Esophagus muscularis mucosa (tissue), 4 donors: ENCODE measurements at regions not wholly inside any gene's neighbourhood (a gene's known extent, or its start where the extent isn't known, plus 50 kb on each side); places are given as distances from the start of the nearest gene placed in this dataset.

ENCODE experiments used
- DNase-seq: peaks from one replicate; pipeline ENCODE4 v3.0.0-alpha.2; 2017; ENCODE audit errors: extremely low spot score
- H3K27ac ChIP-seq, 4 donors: fragments of 200-600 bp; sonication (generic); replicated peaks in 1 of 4; 1 replicate in 3 of 4; 2 replicates in 1 of 4; pipeline ENCODE4 v1.5.1; 2016 to 2019; ENCODE audit warnings: mild to moderate bottlenecking in 1 of 4
- H3K27me3 ChIP-seq, 4 donors: fragments of 200-600 bp; sonication (generic); one replicate each; pipeline versions ENCODE4 v1.5.1 to v1.6.0; 2016 to 2019
- H3K36me3 ChIP-seq, 4 donors: fragments of 200-600 bp; sonication (generic); one replicate each; pipeline ENCODE4 v1.5.1; 2016 to 2019
- H3K4me1 ChIP-seq, 4 donors: fragments of 200-600 bp; sonication (generic); one replicate each; pipeline ENCODE4 v1.5.1; 2016 to 2019
- H3K4me3 ChIP-seq, 4 donors: fragments of 200-600 bp; sonication (generic); 1 replicate in 2 of 4; 2 replicates in 2 of 4; pipeline ENCODE4 v1.5.1; 2016 to 2019; ENCODE audit warnings: mild to moderate bottlenecking in 4 of 4, moderate library complexity in 1 of 4
- H3K9me3 ChIP-seq, 4 donors: fragments of 200-600 bp; sonication (generic); 1 replicate in 3 of 4; 2 replicates in 1 of 4; pipeline ENCODE4 v1.5.1; 2016 to 2019
- EP300 ChIP-seq: sonication (generic); formaldehyde crosslinking; IDR thresholded peaks from one replicate; pipeline ENCODE4 v1.6.1; 2017; ENCODE audit warnings: antibody characterized with exemption
- POLR2A ChIP-seq: fragments of 450-650 bp; IDR thresholded peaks from one replicate; pipeline ENCODE4 v1.6.1; 2017; ENCODE audit warnings: antibody characterized with exemption, moderate library complexity, mild to moderate bottlenecking, low read depth
- POLR2AphosphoS5 ChIP-seq, 2 donors: sonication (generic); formaldehyde crosslinking; IDR thresholded peaks; one replicate each; pipeline ENCODE4 v1.6.1; 2017; ENCODE audit warnings: antibody characterized with exemption in 2 of 2
- WGBS: methylation state at CpG from one replicate; pipeline ENCODE4 v1.1.5; 2018; 5-methylcytosine and 5-hydroxymethylcytosine counted together
- intact Hi-C: fragments of 100-400 bp; cut with DNase I; formaldehyde crosslinking; loops from one replicate; pipeline ENCODE4 v1.15.1; 2023
- TF ChIP-seq, protein P1 (sequence below), 3 experiments: fragments of 200-600 bp in 2 of 3; fragments of 450-650 bp in 1 of 3; sonication (generic) in 2 of 3; IDR thresholded peaks; one replicate each; pipeline ENCODE4 v1.5.1; 2017 to 2019; ENCODE audit warnings: antibody characterized with exemption in 3 of 3, mild to moderate bottlenecking in 2 of 3, moderate library complexity in 1 of 3

DNA sequence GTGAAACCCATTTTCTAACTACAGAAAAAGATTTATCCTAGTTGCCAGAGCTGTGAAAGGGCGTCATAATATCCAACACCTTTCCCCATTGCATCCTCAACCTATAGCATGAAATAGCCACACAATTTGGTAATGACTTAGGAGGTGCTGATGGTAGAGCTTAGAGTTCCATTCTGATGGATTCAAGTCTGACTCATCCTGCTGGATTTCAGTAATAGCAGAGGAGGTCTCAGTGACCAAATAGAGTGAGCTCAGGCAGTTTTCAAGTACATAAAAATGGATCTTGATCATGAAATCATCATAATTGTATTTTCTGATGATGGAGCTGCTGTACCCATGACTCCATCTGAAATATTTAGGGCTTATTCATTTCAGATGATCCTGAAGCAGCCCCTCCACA is 270.7 kb upstream of the KLHL29 start:
- intact Hi-C loops, result no loop called here
- 63% methylated on average over 1 of the region's 1 CpG for WGBS
- Histone ChIP-seq H3K4me3 (no peak overlapping the region), H3K36me3 (no peaks in the 10 kb centered on the region), H3K27me3 (no peaks in the 10 kb centered on the region), H3K4me1 (no peaks in the 10 kb centered on the region), H3K9me3 (peaks cover 0 to 2% (median 0%) of the 10 kb centered on the region in 4 donors), H3K27ac (no peak overlapping the region)
- TF ChIP-seq POLR2AphosphoS5 (IDR thresholded peaks at IDR 0.05), result no peak
- no peak for TF ChIP-seq POLR2A
- TF ChIP-seq, protein P1, sequence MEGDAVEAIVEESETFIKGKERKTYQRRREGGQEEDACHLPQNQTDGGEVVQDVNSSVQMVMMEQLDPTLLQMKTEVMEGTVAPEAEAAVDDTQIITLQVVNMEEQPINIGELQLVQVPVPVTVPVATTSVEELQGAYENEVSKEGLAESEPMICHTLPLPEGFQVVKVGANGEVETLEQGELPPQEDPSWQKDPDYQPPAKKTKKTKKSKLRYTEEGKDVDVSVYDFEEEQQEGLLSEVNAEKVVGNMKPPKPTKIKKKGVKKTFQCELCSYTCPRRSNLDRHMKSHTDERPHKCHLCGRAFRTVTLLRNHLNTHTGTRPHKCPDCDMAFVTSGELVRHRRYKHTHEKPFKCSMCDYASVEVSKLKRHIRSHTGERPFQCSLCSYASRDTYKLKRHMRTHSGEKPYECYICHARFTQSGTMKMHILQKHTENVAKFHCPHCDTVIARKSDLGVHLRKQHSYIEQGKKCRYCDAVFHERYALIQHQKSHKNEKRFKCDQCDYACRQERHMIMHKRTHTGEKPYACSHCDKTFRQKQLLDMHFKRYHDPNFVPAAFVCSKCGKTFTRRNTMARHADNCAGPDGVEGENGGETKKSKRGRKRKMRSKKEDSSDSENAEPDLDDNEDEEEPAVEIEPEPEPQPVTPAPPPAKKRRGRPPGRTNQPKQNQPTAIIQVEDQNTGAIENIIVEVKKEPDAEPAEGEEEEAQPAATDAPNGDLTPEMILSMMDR (IDR thresholded peaks at IDR 0.05), result no peak
- no peak for TF ChIP-seq EP300
- DNase-seq, result no peak

DNA sequence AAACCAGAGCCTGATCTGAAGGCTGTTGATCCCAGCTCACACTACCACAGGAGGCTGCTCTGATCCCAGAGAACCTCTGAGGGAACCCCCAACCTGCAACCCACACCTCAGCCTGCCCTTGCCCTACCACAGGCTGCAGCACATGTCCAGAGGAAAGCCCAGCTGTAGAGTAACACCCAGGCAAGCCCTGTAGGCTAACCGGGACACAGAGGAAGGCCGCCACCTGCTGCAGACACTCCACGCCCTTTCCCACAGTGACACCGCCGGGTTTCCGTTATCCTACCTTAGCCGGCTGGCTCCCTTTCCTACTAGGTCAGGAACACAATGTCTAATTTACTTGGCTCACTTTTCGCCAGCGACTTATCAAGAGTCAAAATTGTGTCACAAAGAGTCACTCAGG is 266.7 kb upstream of the KLHL29 start:
- Histone ChIP-seq H3K27me3 (no peaks in the 10 kb centered on the region), H3K9me3 (no peaks in the 10 kb centered on the region), H3K36me3 (no peaks in the 10 kb centered on the region), H3K27ac (no peak overlapping the region), H3K4me3 (no peak overlapping the region), H3K4me1 (no peaks in the 10 kb centered on the region)
- intact Hi-C loops, result no loop called here
- 96% methylated on average over 8 of the region's 9 CpGs for WGBS
- TF ChIP-seq, protein P1 (IDR thresholded peaks at IDR 0.05), result no peak
- TF ChIP-seq POLR2AphosphoS5 (IDR thresholded peaks at IDR 0.05) (no peak), POLR2A (no peak), EP300 (no peak)
- no peak for DNase-seq

DNA sequence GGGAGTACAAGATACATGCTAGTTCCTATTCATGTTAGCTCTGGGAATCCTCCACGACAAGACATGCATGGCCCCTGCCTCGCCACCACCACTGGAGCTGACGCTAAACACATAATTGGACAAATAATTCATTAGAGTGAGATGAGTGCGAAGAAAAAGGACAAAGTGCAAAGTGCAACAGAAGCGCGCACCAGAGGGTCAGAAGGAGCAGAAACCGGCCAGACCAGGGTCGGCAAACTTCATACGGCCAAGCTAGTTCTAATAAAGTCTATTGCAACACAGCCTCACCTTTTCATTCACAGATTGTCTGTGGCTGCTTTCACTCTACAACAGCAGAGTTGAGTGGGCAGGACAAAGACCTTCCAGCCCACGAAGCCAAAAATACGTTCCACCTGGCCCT is 266.1 kb upstream of the KLHL29 start:
- intact Hi-C loops, result no loop called here
- DNase-seq, result no peak
- no peak overlapping the region for H3K4me3 ChIP-seq
- no peaks in the 10 kb centered on the region for H3K4me1 ChIP-seq
- no peaks in the 10 kb centered on the region for H3K27me3 ChIP-seq
- WGBS, result 90% methylated on average over 11 of the region's 11 CpGs
- H3K27ac ChIP-seq, result no peak overlapping the region
- H3K9me3 ChIP-seq, result no peaks in the 10 kb centered on the region
- no peaks in the 10 kb centered on the region for H3K36me3 ChIP-seq
- TF ChIP-seq EP300, result no peak
- TF ChIP-seq, protein P1 (IDR thresholded peaks at IDR 0.05), result no peak

DNA sequence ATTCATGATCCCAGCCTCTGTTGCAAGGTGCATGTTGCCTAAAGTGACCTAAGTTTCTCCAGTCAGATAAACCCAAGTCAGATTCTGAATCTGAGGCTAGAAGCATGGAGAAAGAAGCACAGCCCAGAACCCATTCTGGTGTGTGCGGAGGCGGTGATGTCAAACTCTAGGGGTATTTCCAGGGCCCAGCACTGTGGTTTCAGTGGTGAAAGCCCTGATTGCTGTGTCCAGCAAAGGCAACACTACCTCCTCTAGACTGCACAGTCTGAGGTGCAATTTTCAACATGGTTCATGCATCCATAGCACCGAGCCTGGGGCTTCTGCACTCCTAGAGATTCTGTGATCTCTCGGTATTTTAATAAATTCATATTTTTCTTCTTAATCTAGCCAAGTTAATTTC is 264.8 kb upstream of the KLHL29 start:
- no peaks in the 10 kb centered on the region for H3K4me1 ChIP-seq
- no peak overlapping the region for H3K27ac ChIP-seq
- H3K27me3 ChIP-seq, result no peaks in the 10 kb centered on the region
- TF ChIP-seq POLR2AphosphoS5 (IDR thresholded peaks at IDR 0.05) (no peak), POLR2A (no peak), EP300 (no peak)
- TF ChIP-seq, protein P1 (IDR thresholded peaks at IDR 0.05), result no peak
- no peak for DNase-seq
- intact Hi-C loops, result loop anchor here (10.0 kb wide), 1 partner anchor 215 kb away; no protein-coding TSS in a partner anchor
- H3K36me3 ChIP-seq, result no peaks in the 10 kb centered on the region
- 97% methylated on average over 4 of the region's 4 CpGs for WGBS
- no peak overlapping the region for H3K4me3 ChIP-seq
- H3K9me3 ChIP-seq, result no peaks in the 10 kb centered on the region

DNA sequence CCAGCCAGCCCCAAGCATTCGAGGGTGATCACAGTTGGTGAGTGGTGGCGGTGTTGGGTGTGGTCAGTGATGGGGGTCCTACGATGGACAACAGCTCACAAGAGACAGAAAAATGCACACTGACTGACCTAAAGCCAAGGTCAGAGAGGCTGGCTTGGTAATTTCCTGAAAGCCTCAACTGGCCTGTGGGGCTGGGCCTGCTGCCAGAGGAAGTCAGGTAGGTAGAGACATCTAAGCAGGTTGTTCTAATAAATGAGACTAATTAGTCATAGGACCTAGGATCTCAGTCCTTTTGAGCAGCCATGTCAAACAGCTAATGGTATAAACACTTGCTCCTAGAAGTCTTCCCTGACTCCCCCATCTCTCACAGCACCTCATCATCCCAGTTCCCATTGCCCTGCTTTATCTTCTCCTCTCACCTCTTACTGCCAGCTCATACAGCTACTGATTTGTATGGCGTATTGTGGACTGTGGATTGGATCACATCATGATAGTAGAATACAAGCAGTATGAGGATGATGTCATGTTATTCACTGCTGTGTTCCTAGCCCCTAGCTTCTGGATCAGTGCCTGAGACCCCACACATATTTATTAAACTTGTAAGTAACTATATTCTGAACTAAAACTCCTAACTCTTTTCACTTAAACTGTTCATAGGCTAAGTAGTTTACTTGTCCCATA is 262.9 kb upstream of the KLHL29 start:
- no peaks in the 10 kb centered on the region for H3K27me3 ChIP-seq
- WGBS, result 96% methylated on average over 4 of the region's 4 CpGs
- TF ChIP-seq POLR2A (no peak), EP300 (no peak), POLR2AphosphoS5 (IDR thresholded peaks at IDR 0.05) (no peak)
- TF ChIP-seq, protein P1 (IDR thresholded peaks at IDR 0.05), result no peak
- H3K36me3 ChIP-seq, result no peaks in the 10 kb centered on the region
- no peak for DNase-seq
- no peaks in the 10 kb centered on the region for H3K4me1 ChIP-seq
- intact Hi-C loops, result loop anchor here (10.0 kb wide), 1 partner anchor 213 kb away; no protein-coding TSS in a partner anchor
- no peak overlapping the region for H3K4me3 ChIP-seq
- no peaks in the 10 kb centered on the region for H3K9me3 ChIP-seq
- H3K27ac ChIP-seq, result no peak overlapping the region
